ENCODE measurements at regions not wholly inside any gene's neighbourhood (a gene's known extent, or its start where the extent isn't known, plus 50 kb on each side); places are given as distances from the start of the nearest gene placed in this dataset.

GRCh38 chr13:82698383-82698782, 1183.9 kb downstream of the SLITRK1 start:
- DNase-seq (ENCODE audit: low read depth in 2 of 2): no peak

DNA sequence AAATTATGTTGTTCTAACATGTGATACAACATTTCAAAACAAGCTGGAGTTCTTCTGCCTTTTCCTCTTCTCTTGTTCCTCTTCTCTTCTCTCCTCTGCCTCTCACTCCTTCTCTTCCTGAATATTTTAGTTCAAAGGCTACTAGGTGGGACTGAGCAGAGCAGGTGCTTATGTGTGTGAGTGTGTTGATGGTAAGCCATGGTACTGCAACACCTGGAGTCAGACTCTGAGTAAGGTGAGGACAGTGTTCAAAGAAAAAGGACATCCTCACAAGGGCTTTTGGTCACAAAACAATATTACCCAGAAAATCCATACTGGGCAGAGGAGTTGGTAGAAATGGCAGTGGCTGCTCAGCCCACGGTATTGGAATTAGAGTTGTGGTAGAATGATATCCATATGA, 1188.7 kb downstream of the SLITRK1 start:
- no peak for DNase-seq (ENCODE audit: low read depth in 2 of 2)

GRCh38 chr13:82688400-82688994, 1193.8 kb downstream of the SLITRK1 start:
- no peak for DNase-seq (ENCODE audit: low read depth in 2 of 2)

GRCh38 chr13:82687884-82688283, 1194.4 kb downstream of the SLITRK1 start:
- DNase-seq (ENCODE audit: low read depth in 2 of 2): no peak

DNA sequence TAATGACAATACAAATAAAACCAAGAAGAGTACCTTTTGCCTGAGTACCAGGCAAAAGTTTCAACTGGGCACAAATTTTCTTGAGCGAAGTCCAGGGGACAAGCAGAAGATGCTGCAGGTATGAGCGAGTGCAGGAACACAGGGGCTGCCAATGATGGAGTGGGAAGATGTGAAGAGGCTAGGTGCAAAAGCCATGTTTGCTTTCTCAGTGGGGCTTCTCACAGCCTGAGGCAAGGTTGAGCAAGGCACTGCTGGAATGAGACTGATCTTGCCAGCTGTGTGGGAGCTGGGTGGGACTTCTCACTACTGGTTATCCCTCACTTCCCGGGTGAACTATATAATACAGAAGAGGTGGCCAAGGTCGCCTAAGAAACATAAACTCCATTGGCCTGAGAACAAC, 1200.7 kb downstream of the SLITRK1 start:
- DNase-seq (ENCODE audit: low read depth in 2 of 2): no peak

DNA sequence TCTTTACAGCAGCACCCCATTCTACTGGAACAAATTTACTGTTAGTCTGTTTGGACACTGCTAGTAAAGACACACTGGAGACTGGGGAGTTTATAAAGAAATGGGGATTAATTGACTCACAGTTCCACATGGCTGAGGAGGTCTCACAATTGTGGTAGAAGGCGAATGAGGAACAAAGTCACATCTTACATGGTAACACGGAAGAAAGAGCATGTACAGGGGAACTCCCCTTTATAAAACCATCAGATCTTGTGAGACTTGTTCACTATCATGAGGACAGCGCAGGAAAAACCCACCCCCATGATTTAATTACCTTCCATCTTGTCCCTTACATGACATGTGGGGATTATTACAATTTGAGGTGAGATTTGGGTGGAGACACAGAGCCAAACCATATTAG, 1204.2 kb downstream of the SLITRK1 start:
- DNase-seq (ENCODE audit: low read depth in 2 of 2): no peak

DNA sequence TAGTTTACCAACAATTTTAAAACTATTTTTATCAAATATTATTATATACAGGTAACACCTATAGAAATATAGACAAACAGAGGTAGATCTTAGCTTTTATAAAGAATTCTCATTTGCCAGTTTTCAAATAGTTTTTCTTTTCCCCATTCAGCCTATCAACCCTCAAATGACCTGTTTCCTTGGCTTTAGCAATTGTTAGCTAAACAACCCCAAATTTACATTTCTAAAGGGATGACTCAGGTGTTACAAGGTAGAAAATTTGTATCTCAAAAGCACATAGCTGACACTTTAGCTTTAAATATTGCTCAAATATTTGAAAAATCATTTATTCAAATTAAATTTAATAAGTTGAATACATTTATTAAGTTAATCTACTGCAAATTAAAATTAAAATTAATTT, 1207.2 kb downstream of the SLITRK1 start:
- DNase-seq (ENCODE audit: low read depth in 2 of 2): no peak

DNA sequence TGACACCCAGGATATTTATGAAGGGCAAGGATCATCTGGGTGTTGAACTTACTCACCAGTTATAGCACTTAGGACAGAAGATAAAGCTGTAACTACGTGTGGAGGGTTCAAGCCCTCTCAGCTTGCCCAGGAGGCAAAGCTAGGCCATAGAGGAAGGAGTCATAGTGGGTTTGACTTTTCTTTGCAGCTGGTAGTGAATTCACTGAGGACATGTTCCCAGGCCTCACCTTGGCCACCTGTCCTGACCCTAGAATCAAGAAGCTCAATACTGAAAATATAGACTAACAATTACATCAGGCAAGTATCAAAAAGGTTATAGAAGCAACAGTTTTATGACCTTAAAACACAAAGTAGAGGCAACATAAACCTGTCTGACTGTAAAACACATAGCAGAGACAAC, 1207.7 kb downstream of the SLITRK1 start:
- no peak for DNase-seq (ENCODE audit: low read depth in 2 of 2)

DNA sequence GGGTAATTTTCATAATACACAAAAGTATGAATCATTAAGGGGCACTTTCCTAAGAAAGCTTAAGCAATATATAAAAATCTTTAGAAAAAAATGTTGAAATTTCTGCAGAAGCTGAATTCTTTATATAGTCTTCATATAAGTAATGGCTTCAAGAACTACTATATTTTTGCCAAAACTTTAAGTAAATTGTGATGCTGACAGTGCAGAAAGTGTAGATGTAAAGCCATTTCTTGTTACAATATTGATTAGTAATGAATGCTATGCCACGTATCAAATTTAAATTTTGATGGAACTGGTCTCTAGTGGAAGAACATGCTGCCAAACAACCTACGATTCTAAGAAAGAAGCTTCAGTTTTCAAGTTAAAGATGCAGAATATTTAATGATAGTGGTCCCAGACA, 1210.0 kb downstream of the SLITRK1 start:
- no peak for DNase-seq (ENCODE audit: low read depth in 2 of 2)

DNA sequence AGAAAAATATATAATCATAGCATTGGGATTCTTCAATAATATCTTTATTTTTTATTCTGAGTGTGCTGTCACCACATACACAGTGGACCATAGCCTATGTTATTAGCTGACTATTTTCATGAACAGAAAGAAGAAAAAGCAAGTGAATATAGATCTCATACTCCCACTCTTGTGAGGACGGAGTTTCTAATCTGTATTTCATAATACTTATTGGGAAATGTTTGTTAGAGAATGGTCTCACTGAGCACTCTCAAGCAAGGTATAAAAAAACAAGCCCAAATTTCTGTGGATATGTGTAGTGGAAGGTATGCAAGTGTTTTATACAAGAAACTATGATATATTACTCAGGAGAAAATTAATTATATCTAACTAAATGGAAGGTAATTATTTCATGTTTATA, 1218.1 kb downstream of the SLITRK1 start:
- no peak for DNase-seq (ENCODE audit: low read depth in 2 of 2)

DNA sequence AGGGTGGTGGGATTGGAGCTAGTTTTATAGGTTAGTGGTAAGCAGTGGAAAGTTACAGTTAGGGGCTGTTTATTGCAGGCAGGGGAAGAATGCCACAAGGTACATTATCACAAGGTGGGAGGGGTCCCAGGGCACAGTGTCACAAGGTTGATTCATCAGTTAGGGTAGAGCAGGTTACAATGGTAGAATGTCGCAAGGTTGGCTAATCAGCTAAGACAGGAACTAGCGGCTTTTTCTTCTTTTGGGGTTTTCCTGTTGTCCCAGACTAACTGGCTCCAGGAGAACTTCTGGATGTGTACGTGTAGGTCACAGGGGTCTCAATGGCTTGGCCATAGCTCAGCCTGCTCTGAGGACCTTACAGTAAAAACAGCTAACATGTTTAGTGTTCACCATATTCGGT, 1221.1 kb downstream of the SLITRK1 start:
- DNase-seq (ENCODE audit: low read depth in 2 of 2): no peak

DNA sequence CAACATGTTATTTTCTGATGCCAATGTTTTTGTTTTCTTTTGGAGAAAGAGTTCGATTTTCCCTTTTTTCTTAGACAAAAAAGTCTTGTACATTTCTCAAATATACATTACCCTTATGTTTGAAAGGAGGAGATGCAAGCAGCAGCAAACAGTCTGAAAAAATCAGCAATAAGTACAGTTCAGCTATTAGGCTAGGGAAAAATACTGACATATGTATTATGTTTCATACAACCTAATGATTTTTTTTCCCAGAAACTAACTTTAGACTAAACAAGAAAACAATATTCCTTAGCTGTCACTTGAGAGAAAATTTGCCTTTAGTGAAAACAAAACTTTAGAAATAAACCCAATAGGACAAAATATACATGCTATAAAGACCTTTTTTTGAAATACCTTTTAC, 1223.5 kb downstream of the SLITRK1 start:
- no peak for DNase-seq (ENCODE audit: low read depth in 2 of 2)

DNA sequence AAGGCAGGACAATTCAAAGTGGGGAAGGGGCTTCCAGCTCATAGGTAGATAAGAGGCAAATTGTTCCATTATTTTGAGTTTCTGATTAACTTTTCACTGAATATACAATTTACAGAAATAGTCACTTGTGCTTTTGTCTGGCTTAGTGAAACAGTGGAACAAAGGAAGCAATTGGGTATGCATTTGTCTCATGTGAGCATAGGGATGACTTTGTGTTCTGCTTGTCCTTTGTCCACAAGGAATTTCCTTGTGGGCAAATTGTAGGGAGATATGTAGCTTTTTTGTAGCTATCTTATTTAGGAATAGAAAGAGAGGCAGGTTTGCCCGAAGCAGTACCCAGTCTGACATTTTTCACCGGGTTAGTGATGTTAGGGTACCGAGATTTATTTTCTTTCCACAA, 1224.8 kb downstream of the SLITRK1 start:
- DNase-seq (ENCODE audit: low read depth in 2 of 2): no peak

DNA sequence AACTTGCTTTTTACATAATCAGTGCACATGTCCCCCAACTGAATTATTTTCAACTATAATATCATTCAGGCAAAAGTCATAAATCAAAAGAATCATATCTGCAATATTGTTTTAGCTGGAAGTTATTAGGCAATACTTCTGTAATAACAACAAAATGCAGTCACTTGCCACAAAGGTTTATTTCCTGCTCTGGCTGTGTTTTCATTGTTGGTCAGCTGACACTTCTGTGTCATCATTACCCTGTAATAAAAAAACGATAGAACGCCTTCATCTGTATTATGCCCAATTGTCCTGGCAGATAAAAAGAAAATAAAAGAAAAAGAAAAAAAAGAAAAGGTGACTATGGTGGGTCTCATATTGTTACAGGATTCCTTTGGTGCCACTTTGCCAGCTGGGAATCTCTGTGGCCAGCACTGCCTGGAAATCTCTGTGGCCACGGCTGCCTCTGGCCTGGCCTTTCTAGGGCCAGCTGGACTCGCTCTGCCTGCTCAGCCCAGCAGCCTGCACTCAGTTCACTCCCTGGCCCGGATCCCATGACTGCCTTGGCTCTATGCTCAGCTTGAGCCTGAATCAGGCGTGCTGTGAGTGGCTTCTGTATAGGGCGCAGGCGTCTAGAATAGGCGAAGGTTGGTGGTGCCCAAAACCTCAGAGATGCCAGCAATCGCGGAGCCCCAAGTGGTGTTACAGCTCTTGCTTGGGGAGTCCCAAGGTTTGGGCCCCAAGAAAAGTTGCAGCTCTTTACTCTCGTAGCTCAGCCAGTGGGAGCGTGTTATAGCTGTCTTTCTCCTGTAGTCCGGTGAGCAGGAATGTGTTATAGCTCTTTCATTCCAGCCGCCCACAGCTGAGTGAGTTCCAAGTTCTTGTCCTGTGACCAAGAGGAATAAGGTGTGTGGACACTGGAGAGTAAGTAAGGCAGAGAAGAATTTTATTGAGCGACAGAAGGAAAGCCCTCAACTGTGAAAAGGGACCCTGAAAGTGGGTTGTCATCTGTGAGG, 1227.1 kb downstream of the SLITRK1 start:
- no peak for DNase-seq (ENCODE audit: low read depth in 2 of 2)

DNA sequence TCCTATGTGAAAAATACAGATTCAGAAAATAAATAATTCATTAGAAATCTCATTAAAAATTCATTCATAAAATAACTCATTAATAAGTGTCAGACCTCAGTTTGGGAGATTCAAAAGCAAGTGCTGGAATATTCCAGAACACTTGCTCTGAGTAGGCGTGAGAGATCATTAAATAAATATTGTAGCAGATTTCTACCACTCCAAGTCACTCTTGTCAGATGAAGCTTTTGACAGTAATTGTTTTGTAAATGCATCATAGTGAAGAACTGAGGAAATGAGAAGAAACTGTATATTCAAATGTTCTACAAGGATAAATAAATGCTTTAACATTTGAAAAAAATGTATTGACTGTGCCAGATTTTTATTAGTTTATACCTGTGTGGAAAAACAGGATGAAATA, 1228.1 kb downstream of the SLITRK1 start:
- DNase-seq (ENCODE audit: low read depth in 2 of 2): no peak

GRCh38 chr13:82647540-82647939, 1234.7 kb downstream of the SLITRK1 start:
- no peak for DNase-seq (ENCODE audit: low read depth in 2 of 2)

- DNase-seq (ENCODE audit: low read depth in 2 of 2): no peak
Measured at GRCh38 chr13:82636119-82636518, 1246.2 kb downstream of the SLITRK1 start.

DNA sequence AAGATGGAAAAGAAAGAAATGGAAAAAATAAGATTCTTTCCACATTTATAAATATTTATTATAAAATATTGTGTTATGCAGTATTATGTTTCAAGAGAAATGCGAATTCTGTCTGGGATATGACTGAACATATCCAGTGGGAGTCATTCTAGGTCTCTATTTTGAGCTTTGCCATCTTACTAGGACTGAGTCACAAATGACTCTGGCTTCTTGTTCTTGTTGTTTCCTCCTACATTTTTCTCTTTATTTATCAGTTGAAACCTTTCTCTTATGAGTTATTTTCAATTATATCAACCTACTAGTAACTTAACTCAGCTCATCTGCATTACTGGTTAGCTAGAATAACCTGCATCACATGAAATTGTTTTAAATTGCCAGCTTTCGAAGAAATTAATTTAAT, 1247.3 kb downstream of the SLITRK1 start:
- DNase-seq (ENCODE audit: low read depth in 2 of 2): no peak

DNA sequence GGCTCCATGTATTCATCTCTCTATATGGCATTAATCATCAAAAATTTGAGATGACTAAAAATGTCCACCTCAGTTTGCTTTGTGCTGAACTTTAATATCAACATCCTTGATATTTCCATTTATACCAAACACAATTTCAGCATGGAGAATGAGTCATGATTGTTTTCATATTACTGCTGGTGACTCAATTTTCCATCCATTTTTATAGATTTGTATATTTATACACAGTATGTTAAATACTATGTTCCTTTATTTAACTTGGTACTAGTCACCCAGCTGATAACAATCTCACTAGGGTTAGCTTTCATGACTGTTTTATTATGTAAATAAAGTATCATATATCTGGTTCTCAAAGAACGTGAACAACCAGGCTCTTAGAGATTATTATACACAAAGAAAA, 1255.1 kb downstream of the SLITRK1 start:
- no peak for DNase-seq (ENCODE audit: low read depth in 2 of 2)

DNA sequence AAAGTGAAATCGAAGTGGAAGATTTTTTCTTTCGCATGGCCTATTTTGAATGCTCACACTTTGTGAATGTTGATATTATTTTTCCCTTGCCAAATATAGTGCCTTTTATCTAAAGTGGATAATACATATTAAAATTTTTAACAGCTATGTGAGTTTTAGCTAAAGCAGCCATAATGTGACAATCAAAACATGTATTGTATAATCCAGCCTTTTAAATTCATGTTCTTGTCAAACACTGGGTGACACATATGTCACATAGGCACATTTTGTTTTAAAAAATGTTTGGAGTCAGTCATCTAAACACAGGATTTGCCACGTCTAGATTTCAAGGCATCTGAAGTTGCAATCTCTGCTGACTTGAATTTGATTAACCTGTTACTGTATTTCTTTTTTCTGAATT, 1256.6 kb downstream of the SLITRK1 start:
- no peak for DNase-seq (ENCODE audit: low read depth in 2 of 2)

- no peak for DNase-seq (ENCODE audit: low read depth in 2 of 2)
Measured at GRCh38 chr13:82615043-82615442, 1267.2 kb downstream of the SLITRK1 start.

DNA sequence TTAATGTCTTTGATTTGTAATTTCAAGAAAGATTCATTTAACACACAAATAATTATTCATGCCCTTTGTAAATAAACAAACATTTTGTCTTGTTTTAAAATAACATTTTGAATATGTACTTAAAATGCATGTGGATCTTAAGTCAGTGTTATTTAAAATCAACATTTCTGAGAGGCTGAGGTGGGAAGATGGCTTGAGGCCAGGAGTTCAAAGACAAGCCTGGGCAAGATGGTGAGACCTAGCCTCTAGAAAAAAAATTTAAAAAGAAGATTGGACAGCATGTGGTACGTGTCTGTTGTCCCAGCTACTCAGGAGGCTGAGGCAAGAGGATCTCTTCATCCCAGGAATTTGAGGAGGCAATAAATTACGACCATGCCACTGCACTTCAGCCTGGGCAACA, 1268.2 kb downstream of the SLITRK1 start:
- DNase-seq (ENCODE audit: low read depth in 2 of 2): no peak

DNA sequence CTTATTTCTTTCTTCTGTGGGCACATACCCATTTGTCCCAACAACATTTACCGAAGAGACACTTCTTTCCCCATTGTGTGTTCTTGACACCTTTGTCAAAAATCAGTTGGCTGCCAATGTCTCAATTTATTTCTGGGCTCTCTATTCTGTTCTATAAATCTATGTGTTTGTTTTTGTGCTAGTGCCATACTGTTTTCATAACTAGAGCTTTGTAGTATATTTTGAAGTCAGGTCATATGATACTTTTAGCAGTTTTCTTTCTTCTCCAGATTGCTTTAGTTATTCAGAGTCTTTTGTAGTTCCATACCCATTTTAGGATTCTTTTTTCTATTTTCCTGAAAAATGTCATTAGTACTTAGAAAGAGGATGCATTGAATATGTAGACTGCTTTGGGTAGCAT, 1276.3 kb downstream of the SLITRK1 start:
- DNase-seq (ENCODE audit: low read depth in 2 of 2): no peak

Data from stimulated activated CD4-positive, alpha-beta T cell treated with anti-CD3 and anti-CD28 coated beads, Interleukin-4, amount 100 ng/mL, for 48 hours (primary cell).